ENCODE measurements at regions not wholly inside any gene's neighbourhood (a gene's known extent, or its start where the extent isn't known, plus 50 kb on each side); places are given as distances from the start of the nearest gene placed in this dataset.
A peak's percentile ranks its signal among the peaks of the same experiment; 100 is the strongest.
"Not testable (repeated sequence)": the region's sequence is repeated elsewhere in the genome, so short reads cannot be mapped to it uniquely, and the experiment has no call there.

GRCh38 chr9:41367301-41367700 lies 178.2 kb upstream of the ZNG1F start:
- H3K4me1 ChIP-seq (ENCODE audit: control insufficient read depth, insufficient read depth, low read length); H3K9ac ChIP-seq (ENCODE audit: low read length); H3K27ac ChIP-seq (ENCODE audit: low read depth, low read length); H3K27me3 ChIP-seq (ENCODE audit: control insufficient read depth, insufficient read depth, low read length); H3K36me3 ChIP-seq (ENCODE audit: control insufficient read depth, insufficient read depth, low read length); H3K4me3 ChIP-seq (ENCODE audit: low read length): not testable (repeated sequence)

- not testable (repeated sequence) for H3K36me3 ChIP-seq (ENCODE audit: control insufficient read depth, insufficient read depth, low read length); H3K9ac ChIP-seq (ENCODE audit: low read length); H3K4me1 ChIP-seq (ENCODE audit: control insufficient read depth, insufficient read depth, low read length); H3K4me3 ChIP-seq (ENCODE audit: low read length); H3K27ac ChIP-seq (ENCODE audit: low read depth, low read length); H3K27me3 ChIP-seq (ENCODE audit: control insufficient read depth, insufficient read depth, low read length)
Observed at GRCh38 chr9:41361790-41362189, 172.7 kb upstream of the ZNG1F start.

- H3K27me3 ChIP-seq (ENCODE audit: control insufficient read depth, insufficient read depth, low read length); H3K4me1 ChIP-seq (ENCODE audit: control insufficient read depth, insufficient read depth, low read length); H3K36me3 ChIP-seq (ENCODE audit: control insufficient read depth, insufficient read depth, low read length): not testable (repeated sequence)
- H3K4me3 ChIP-seq (ENCODE audit: low read length), result peak overlapping the region; percentile 84
- H3K27ac ChIP-seq (ENCODE audit: low read depth, low read length), result peak overlapping the region; percentile 51
- peak overlapping the region; percentile 11 for H3K9ac ChIP-seq (ENCODE audit: low read length)
Observed at GRCh38 chr9:41359116-41359515, 170.0 kb upstream of the ZNG1F start.

- peak overlapping the region; percentile 84 for H3K4me3 ChIP-seq (ENCODE audit: low read length)
- not testable (repeated sequence) for H3K36me3 ChIP-seq (ENCODE audit: control insufficient read depth, insufficient read depth, low read length); H3K9ac ChIP-seq (ENCODE audit: low read length); H3K4me1 ChIP-seq (ENCODE audit: control insufficient read depth, insufficient read depth, low read length); H3K27me3 ChIP-seq (ENCODE audit: control insufficient read depth, insufficient read depth, low read length)
- peak overlapping the region; percentile 51 for H3K27ac ChIP-seq (ENCODE audit: low read depth, low read length)
Observed at GRCh38 chr9:41358682-41359081, 169.6 kb upstream of the ZNG1F start.

GRCh38 chr9:41357918-41358404 lies 168.8 kb upstream of the ZNG1F start:
- not testable (repeated sequence) for H3K36me3 ChIP-seq (ENCODE audit: control insufficient read depth, insufficient read depth, low read length); H3K9ac ChIP-seq (ENCODE audit: low read length); H3K27me3 ChIP-seq (ENCODE audit: control insufficient read depth, insufficient read depth, low read length); H3K4me1 ChIP-seq (ENCODE audit: control insufficient read depth, insufficient read depth, low read length)
- Histone ChIP-seq H3K27ac (ENCODE audit: low read depth, low read length) (peak overlapping the region; percentile 51), H3K4me3 (ENCODE audit: low read length) (peak overlapping the region; percentile 52)

- H3K36me3 ChIP-seq (ENCODE audit: control insufficient read depth, insufficient read depth, low read length); H3K4me1 ChIP-seq (ENCODE audit: control insufficient read depth, insufficient read depth, low read length); H3K4me3 ChIP-seq (ENCODE audit: low read length); H3K9ac ChIP-seq (ENCODE audit: low read length); H3K27ac ChIP-seq (ENCODE audit: low read depth, low read length); H3K27me3 ChIP-seq (ENCODE audit: control insufficient read depth, insufficient read depth, low read length): not testable (repeated sequence)
Observed at GRCh38 chr9:41357350-41357748, 168.2 kb upstream of the ZNG1F start.

- not testable (repeated sequence) for H3K36me3 ChIP-seq (ENCODE audit: control insufficient read depth, insufficient read depth, low read length); H3K9ac ChIP-seq (ENCODE audit: low read length); H3K27me3 ChIP-seq (ENCODE audit: control insufficient read depth, insufficient read depth, low read length); H3K4me3 ChIP-seq (ENCODE audit: low read length); H3K4me1 ChIP-seq (ENCODE audit: control insufficient read depth, insufficient read depth, low read length)
- peak overlapping the region; percentile 45 for H3K27ac ChIP-seq (ENCODE audit: low read depth, low read length)
Observed at GRCh38 chr9:41356588-41357349, 167.7 kb upstream of the ZNG1F start.

GRCh38 chr9:41355712-41356450 lies 166.8 kb upstream of the ZNG1F start:
- not testable (repeated sequence) for H3K27me3 ChIP-seq (ENCODE audit: control insufficient read depth, insufficient read depth, low read length); H3K9ac ChIP-seq (ENCODE audit: low read length); H3K36me3 ChIP-seq (ENCODE audit: control insufficient read depth, insufficient read depth, low read length); H3K27ac ChIP-seq (ENCODE audit: low read depth, low read length); H3K4me1 ChIP-seq (ENCODE audit: control insufficient read depth, insufficient read depth, low read length)
- H3K4me3 ChIP-seq (ENCODE audit: low read length), result peak overlapping the region; percentile 21

GRCh38 chr9:41354978-41355377 lies 165.9 kb upstream of the ZNG1F start:
- H3K27ac ChIP-seq (ENCODE audit: low read depth, low read length); H3K27me3 ChIP-seq (ENCODE audit: control insufficient read depth, insufficient read depth, low read length); H3K4me3 ChIP-seq (ENCODE audit: low read length); H3K9ac ChIP-seq (ENCODE audit: low read length); H3K4me1 ChIP-seq (ENCODE audit: control insufficient read depth, insufficient read depth, low read length); H3K36me3 ChIP-seq (ENCODE audit: control insufficient read depth, insufficient read depth, low read length): not testable (repeated sequence)

GRCh38 chr9:41354060-41354934 lies 165.2 kb upstream of the ZNG1F start:
- H3K4me3 ChIP-seq (ENCODE audit: low read length), result peak overlapping the region; percentile 59
- H3K9ac ChIP-seq (ENCODE audit: low read length); H3K4me1 ChIP-seq (ENCODE audit: control insufficient read depth, insufficient read depth, low read length); H3K27ac ChIP-seq (ENCODE audit: low read depth, low read length); H3K36me3 ChIP-seq (ENCODE audit: control insufficient read depth, insufficient read depth, low read length); H3K27me3 ChIP-seq (ENCODE audit: control insufficient read depth, insufficient read depth, low read length): not testable (repeated sequence)

- H3K27ac ChIP-seq (ENCODE audit: low read depth, low read length); H3K4me3 ChIP-seq (ENCODE audit: low read length); H3K9ac ChIP-seq (ENCODE audit: low read length); H3K36me3 ChIP-seq (ENCODE audit: control insufficient read depth, insufficient read depth, low read length); H3K4me1 ChIP-seq (ENCODE audit: control insufficient read depth, insufficient read depth, low read length); H3K27me3 ChIP-seq (ENCODE audit: control insufficient read depth, insufficient read depth, low read length): not testable (repeated sequence)
Observed at GRCh38 chr9:41353026-41353425, 163.9 kb upstream of the ZNG1F start.

GRCh38 chr9:41352390-41352789 lies 163.3 kb upstream of the ZNG1F start:
- H3K4me3 ChIP-seq (ENCODE audit: low read length); H3K27ac ChIP-seq (ENCODE audit: low read depth, low read length); H3K27me3 ChIP-seq (ENCODE audit: control insufficient read depth, insufficient read depth, low read length); H3K36me3 ChIP-seq (ENCODE audit: control insufficient read depth, insufficient read depth, low read length); H3K4me1 ChIP-seq (ENCODE audit: control insufficient read depth, insufficient read depth, low read length); H3K9ac ChIP-seq (ENCODE audit: low read length): not testable (repeated sequence)

All from rectal smooth muscle tissue (tissue), 1 donor.